ENCODE measurements at regions not wholly inside any gene's neighbourhood (a gene's known extent, or its start where the extent isn't known, plus 50 kb on each side); places are given as distances from the start of the nearest gene placed in this dataset.

DNA sequence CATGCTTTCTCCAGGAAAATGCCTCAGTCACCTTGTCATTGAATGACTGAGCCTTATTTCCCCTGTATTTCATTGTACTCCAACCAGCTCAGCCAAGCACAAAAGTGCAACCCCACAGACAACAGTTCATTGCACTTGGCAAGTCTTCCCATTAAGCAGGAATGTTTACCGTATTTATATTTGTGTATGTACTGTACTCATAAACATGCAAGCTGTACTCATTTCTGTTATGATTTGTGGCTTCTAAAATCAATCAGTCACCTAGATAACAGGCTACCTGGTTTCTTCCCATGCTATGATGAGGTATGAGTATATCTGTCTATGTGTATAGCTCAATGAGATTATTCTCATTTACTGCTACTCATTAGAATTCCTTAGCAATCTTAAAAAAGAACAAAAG lies 505.5 kb upstream of the FAM98A start:
- TF ChIP-seq POLR2A (IDR thresholded peaks at IDR 0.05) (no peak), CTCF (IDR thresholded peaks at IDR 0.05) (no peak)

Measured in right lobe of liver (tissue), 4 donors.